Endothelial cell of umbilical vein (primary cell): ENCODE measurements at regions not wholly inside any gene's neighbourhood (a gene's known extent, or its start where the extent isn't known, plus 50 kb on each side); places are given as distances from the start of the nearest gene placed in this dataset.

Experiments
- BruUV-seq: library from RNA; stranded (reverse); fragments of 400-500 nt; replicated peaks from 2 replicates; lab custom pipeline; 2021; lab: Mats Ljungman, UMichigan
- CTCF ChIA-PET: fragments of 300-600, 350-600 bp; sonication (Branson Sonifier 250); formaldehyde crosslinking; loops from one replicate; lab custom pipeline; 2021; ENCODE audit warnings: antibody characterized with exemption, inconsistent platforms; lab: Charles Lee
- POLR2A ChIA-PET: fragments of 300-600, 350-600 bp; sonication (Branson Sonifier 250); formaldehyde crosslinking; loops from one replicate; lab custom pipeline; 2021; ENCODE audit warnings: antibody characterized with exemption, inconsistent platforms; lab: Charles Lee
- DNase-seq: peaks from one replicate; pipeline ENCODE4 v3.0.0-alpha.2; 2011; ENCODE audit warnings: low read depth, low spot score
- FAIRE-seq: peaks from 2 replicates; lab custom pipeline; 2011; peaks lifted over from hg19 to GRCh38; lab: Jason Lieb, UNC
- H2AFZ ChIP-seq: 2 replicates; pipeline ENCODE4 v1.6.0; 2012; ENCODE audit warnings: low read depth, low read length, control low read depth, inconsistent platforms
- H3K27ac ChIP-seq: 2 replicates; pipeline ENCODE4 v1.5.1; 2011; ENCODE audit warnings: low read depth, mild to moderate bottlenecking, control low read depth, low read length, moderate library complexity; ENCODE audit not compliant: insufficient read depth
- H3K27me3 ChIP-seq, 2 experiments: 2 replicates each; pipeline versions ENCODE4 v1.6.0 to v1.6.1; 2011; ENCODE audit warnings: low read length in 2 of 2, mixed read lengths in 1 of 2; ENCODE audit not compliant: control insufficient read depth in 2 of 2, insufficient read depth in 2 of 2
- H3K36me3 ChIP-seq, 2 experiments: 2 replicates in 1 of 2; 3 replicates in 1 of 2; pipeline ENCODE4 v1.5.1; 2011; ENCODE audit warnings: low read length in 2 of 2, mild to moderate bottlenecking in 1 of 2, moderate library complexity in 1 of 2; ENCODE audit not compliant: control insufficient read depth in 2 of 2, insufficient read depth in 2 of 2; ENCODE audit errors: extremely low read depth in 1 of 2
- H3K4me1 ChIP-seq: 3 replicates; pipeline ENCODE4 v1.5.1; 2011; ENCODE audit warnings: mild to moderate bottlenecking, low read length; ENCODE audit not compliant: control insufficient read depth, insufficient read depth; ENCODE audit errors: extremely low read depth
- H3K4me2 ChIP-seq: 2 replicates; pipeline ENCODE4 v1.6.1; 2011; ENCODE audit warnings: low read length, control low read depth, mixed read lengths; ENCODE audit not compliant: insufficient read depth
- H3K4me3 ChIP-seq, 3 experiments: fragments of 200-600 bp in 1 of 3; sonication (generic), shearing (Covaris generic) in 1 of 3; replicated peaks in 1 of 3; 2 replicates each; pipeline ENCODE4 v1.5.1; 2011 to 2016; ENCODE audit warnings: control low read depth in 3 of 3, low read length in 3 of 3, mild to moderate bottlenecking in 2 of 3, inconsistent platforms in 1 of 3, low read depth in 1 of 3, moderate library complexity in 1 of 3; ENCODE audit not compliant: insufficient read depth in 1 of 3
- H3K79me2 ChIP-seq: 2 replicates; pipeline ENCODE4 v1.6.0; 2012; ENCODE audit warnings: low read length, inconsistent platforms; ENCODE audit not compliant: control insufficient read depth, insufficient read depth
- H3K9ac ChIP-seq: replicated peaks from 2 replicates; pipeline ENCODE3; 2011; ENCODE audit warnings: low read length, control low read depth; ENCODE audit not compliant: insufficient read depth; ENCODE audit errors: extremely low read depth
- H3K9me1 ChIP-seq: replicated peaks from 3 replicates; pipeline ENCODE4 v1.6.0; 2011; ENCODE audit warnings: mild to moderate bottlenecking, low read length; ENCODE audit not compliant: control insufficient read depth, insufficient read depth; ENCODE audit errors: extremely low read depth
- H3K9me3 ChIP-seq: replicated peaks from 2 replicates; pipeline ENCODE4 v1.5.1; 2012; ENCODE audit warnings: low read length, inconsistent platforms; ENCODE audit not compliant: control insufficient read depth, insufficient read depth
- H4K20me1 ChIP-seq: replicated peaks from 2 replicates; pipeline ENCODE3; 2011; ENCODE audit warnings: mild to moderate bottlenecking, low read length; ENCODE audit not compliant: control insufficient read depth, insufficient read depth; ENCODE audit errors: extremely low read depth
- CTCF ChIP-seq, 2 donors: IDR thresholded peaks; 1 replicate in 1 of 2; 2 replicates in 1 of 2; pipeline ENCODE4 v1.5.1; 2011; ENCODE audit warnings: low read length in 2 of 2, mild to moderate bottlenecking in 2 of 2, moderate library complexity in 2 of 2, control low read depth in 1 of 2, inconsistent platforms in 1 of 2, low read depth in 1 of 2; ENCODE audit not compliant: insufficient read depth in 1 of 2; ENCODE audit errors: extremely low read depth in 1 of 2
- FOS ChIP-seq: IDR thresholded peaks from 2 replicates; pipeline ENCODE4 v1.6.1; 2011; ENCODE audit warnings: mild to moderate bottlenecking, low read length, moderate library complexity, borderline replicate concordance; ENCODE audit not compliant: insufficient read depth
- dilution Hi-C: fragments of 300-500 bp; cut with MboI; formaldehyde crosslinking; loops from one replicate; pipeline ENCODE4 v1.15.0; 2019; ENCODE audit warnings: low sequenced_read_pairs; ENCODE audit not compliant: extremely low pct_ligation_motif_present
- intact Hi-C: fragments of 100-400 bp; cut with micrococcal nuclease; formaldehyde crosslinking; loops from one replicate; pipeline ENCODE4 v1.10.0; 2022

DNA sequence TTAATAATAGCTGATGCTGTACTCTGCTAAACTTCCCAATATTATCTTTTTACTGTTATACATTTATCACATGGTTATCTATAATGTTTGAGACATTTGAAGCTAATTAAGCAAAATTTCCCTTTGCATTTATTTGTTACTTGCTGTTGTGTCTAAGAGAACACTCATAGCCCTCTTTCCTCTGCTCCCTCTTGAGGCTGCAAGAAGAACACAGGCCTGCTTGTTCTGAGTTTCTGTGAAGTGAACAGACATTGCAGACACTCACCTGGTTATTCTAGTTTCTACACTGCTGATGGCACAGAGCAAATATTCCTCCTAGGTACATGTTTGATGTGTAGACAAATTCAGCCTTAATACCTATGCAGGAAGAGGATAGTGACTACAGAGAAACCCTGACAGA, 367.8 kb downstream of the GASK1B start:
- FAIRE-seq = no peak
- peak; percentile 19 for DNase-seq
- Histone ChIP-seq H3K4me2 (no peak overlapping the region), H3K9ac (no peak overlapping the region), H3K27me3 (no peaks in the 10 kb centered on the region), H3K9me3 (no peaks in the 10 kb centered on the region), H3K4me3 (no peak overlapping the region), H4K20me1 (no peaks in the 10 kb centered on the region), H3K36me3 (no peaks in the 10 kb centered on the region), H3K9me1 (no peaks in the 10 kb centered on the region), H3K79me2 (no peaks in the 10 kb centered on the region), H3K4me1 (peaks cover 5% of the 10 kb centered on the region), H2AFZ (no peak overlapping the region), H3K27ac (no peak overlapping the region)
- TF ChIP-seq CTCF (IDR thresholded peaks at IDR 0.05; ENCODE audit: extremely low read depth in 1 of 2, insufficient read depth in 1 of 2, low read depth in 1 of 2, low read length in 2 of 2) (peak; percentile 18 to 47), FOS (no peak)
- no TSS peak for BruUV-seq
- intact Hi-C loops (no loop called here), dilution Hi-C loops (no loop called here)
- CTCF ChIA-PET = no interaction called here
- POLR2A ChIA-PET = no interaction called here

DNA sequence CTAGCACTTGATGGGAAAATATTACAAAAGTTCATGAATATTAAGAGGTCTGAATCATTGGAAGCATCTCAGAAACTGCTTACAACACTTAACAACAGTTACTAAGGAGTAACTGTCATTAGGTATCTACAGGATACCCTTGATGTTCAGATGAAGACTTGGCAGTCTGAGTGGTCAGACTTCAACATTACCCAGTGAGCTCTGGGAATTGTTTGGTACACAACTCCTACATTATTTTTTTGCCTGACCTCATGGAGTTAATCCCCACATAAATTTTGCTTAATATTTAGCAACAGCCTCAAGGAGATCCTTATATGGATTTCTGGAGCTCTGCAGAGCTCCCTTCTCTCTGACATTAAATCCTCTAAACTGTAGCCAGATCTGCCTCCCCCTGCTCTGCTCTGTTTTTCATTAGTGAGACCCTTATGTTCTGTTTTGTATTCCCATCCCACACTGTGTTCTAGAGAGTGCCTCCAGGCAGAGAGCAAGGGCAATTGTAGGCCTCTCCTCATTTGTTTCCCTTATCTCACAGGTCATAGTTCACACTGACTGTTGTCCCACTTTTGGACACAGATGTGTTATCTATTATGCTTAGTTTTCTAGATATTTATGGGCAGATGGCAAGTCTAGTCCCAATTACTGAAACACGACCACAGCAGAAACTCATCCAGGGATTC, 368.8 kb downstream of the GASK1B start:
- Histone ChIP-seq H3K27me3 (no peaks in the 10 kb centered on the region), H3K79me2 (no peaks in the 10 kb centered on the region), H3K4me3 (no peak overlapping the region), H3K27ac (no peak overlapping the region), H3K36me3 (no peaks in the 10 kb centered on the region), H3K4me2 (no peak overlapping the region), H3K9me3 (no peaks in the 10 kb centered on the region), H3K9me1 (no peaks in the 10 kb centered on the region), H3K4me1 (peaks cover 4% of the 10 kb centered on the region), H2AFZ (no peak overlapping the region), H3K9ac (no peak overlapping the region), H4K20me1 (no peaks in the 10 kb centered on the region)
- TF ChIP-seq CTCF (IDR thresholded peaks at IDR 0.05; ENCODE audit: extremely low read depth in 1 of 2, insufficient read depth in 1 of 2, low read depth in 1 of 2, low read length in 2 of 2) = no peak
- FAIRE-seq = no peak
- dilution Hi-C loops (no loop called here), intact Hi-C loops (no loop called here)
- ChIA-PET POLR2A (no interaction called here), CTCF (interaction anchor here (1.3 kb wide), 1 partner anchor 11 kb away, joined by 5 read pairs; no protein-coding TSS in a partner anchor)
- no peak for DNase-seq
- BruUV-seq = no TSS peak
